ENCODE measurements at regions not wholly inside any gene's neighbourhood (a gene's known extent, or its start where the extent isn't known, plus 50 kb on each side); places are given as distances from the start of the nearest gene placed in this dataset.
"Not testable (repeated sequence)": the region's sequence is repeated elsewhere in the genome, so short reads cannot be mapped to it uniquely, and the experiment has no call there.

DNA sequence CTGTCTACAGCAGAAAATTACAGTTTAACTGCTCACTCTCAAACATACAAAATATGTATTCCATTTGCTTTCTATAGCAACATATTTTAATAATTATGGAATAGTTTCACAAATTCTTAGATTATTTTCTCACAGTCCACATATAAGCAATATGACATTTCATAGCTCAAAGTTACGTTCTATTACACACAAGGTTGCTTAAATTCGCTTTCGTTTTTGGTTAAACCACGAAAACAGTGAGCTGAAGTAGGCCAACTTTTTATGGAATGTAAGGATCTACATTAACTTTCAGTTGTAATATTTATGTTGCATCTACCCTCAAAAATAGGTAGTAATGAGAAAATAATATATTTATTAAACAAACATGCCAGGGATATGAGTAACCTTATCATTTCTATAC, 966.0 kb upstream of the ACO1 start:
- no peak for FAIRE-seq

GRCh38 chr9:31443630-31444457, 940.6 kb upstream of the ACO1 start:
- not testable (repeated sequence) for FAIRE-seq

GRCh38 chr9:31445357-31445756, 939.1 kb upstream of the ACO1 start:
- no peak for FAIRE-seq

DNA sequence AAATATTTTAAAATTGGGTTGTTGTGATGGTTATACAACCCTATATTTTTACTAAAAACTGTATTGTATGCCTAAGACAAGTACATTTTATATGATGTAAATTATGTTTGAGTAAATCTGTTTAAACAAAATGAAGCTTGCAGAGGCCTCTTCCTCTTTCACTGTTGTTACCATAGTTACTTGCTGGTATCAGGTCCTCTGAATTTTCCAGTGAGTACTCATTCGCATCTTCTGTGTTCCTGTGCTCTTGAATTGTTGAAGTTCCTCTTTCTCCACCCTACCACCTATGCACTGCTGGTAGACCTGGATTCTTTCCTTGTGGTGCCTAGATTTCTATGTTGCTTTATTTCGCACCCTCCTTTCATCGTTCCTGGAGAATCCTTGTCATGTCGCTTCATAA, 938.5 kb upstream of the ACO1 start:
- no peak for FAIRE-seq

DNA sequence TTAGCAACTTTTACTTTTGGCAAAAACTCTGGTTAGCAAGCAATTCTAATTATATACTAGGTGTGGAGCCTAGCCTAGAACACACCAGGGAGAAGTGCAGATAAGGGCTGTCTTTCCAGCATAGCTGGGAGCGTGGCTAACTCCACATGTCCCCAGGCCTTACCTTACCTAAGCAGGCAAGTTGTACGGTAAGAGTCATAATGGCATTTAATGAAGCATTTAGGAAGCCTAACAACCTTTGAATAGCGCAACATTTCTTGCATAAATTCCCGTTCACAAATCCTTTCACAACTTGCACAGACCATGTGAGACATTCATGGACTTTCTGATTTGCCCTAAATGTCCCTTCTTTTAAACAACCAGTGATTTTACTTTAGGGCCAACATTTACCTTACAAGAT, 917.4 kb upstream of the ACO1 start:
- FAIRE-seq = no peak

DNA sequence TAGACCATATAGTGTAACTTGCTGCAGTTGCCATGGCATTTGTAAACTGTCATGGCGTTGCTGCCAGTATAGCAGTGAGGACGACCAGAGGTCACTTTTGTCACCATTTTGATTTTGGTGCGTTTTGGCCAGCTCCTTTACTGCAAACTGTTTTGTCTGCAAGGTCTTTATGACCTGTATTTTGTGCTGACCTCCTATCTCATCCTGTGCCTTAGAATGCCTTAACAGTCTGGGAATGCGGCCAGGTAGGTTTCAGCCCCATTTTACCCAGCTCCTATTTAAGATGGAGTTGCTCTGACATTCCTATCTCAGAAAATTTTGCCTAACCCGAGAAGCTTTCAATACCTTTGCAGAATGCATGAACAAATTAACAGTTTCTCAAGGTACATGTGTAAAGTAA, 914.4 kb upstream of the ACO1 start:
- FAIRE-seq = no peak

- FAIRE-seq = no peak
These were observed 913.4 kb upstream of the ACO1 start for GRCh38 chr9:31471010-31471409.

- FAIRE-seq = no peak
These were observed 897.8 kb upstream of the ACO1 start for GRCh38 chr9:31486630-31487029.

DNA sequence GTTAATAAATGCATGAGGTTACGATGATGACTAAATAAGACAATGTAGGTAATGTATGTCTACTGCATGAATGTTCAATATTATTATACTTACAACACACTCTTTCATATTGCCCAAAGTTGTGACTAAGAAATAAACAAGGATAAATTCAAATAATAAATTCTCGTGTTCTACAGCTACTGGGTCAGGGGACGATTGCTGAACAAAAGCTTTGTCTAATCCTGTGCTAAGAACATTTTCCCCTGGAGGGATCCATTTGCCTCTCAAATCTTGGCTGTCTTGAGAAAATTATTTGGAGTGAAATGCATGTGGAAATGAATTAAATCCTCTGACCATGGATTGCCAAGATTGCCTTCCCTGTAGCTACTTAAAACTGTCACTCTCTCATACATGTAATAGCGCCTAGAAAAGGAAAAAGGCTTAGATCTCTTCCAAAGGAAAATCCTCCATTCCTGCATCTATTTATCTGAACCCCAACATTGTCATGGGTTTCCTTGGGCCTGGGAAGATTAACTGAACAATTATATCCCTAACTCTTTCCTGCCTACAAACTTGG, 893.8 kb upstream of the ACO1 start:
- no peak for FAIRE-seq

- FAIRE-seq = no peak
These were observed 892.2 kb upstream of the ACO1 start for GRCh38 chr9:31492229-31492628.

DNA sequence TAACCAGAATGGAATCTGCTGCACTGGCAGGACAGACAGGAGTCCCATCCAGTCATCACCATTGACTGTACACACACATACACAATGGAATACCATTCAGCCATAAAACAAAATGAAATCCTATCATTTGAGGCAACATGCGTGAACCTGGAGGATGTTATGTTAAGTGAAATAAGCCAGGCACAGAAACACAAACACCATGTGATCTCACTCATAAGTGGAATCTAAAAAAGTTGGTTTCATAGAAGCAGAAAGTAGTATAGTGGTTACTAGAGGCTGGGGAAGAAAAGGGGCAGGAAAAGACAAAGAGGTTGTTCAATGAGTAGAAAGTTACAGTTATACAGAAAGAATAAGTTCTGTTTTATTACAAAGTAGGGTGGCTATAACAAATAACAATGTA, 884.0 kb upstream of the ACO1 start:
- FAIRE-seq = no peak

DNA sequence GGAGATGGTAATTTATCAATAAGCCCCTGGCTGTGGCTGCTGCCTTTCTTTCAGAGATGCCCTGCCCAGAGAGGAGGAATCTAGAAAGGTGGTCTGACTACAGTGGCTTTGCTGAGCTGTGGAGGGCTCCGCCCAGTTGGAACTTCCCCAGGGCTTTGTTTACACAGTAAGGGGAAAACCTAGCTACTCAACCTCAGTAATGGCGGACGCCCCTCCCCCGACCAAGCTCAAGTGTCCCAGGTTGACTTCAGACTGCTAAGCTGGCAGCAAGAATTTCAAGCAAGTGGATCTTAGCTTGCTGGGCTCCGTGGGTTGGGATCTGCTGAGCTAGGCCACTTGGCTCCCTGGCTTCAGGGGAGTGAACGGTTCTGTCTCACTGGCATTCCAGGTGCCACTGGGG, 865.4 kb upstream of the ACO1 start:
- no peak for FAIRE-seq

DNA sequence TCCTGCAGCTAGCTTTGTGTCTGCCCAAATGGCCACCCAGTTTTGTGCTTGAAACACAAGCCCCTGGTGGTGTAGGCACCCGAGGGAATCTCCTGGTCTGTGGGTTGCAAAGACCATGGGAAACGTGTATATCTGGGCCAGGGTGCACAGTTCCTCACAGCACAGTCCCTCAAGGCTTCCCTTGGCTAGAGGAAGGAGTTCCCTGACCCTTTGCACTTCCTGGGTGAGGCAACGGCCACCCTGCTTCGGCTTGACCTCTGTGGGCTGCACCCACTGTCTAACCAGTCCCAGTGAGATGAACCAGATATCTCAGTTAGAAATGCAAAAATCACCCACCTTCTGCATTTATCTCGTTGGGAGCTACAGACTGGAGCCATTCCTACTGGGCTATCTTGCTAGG, 865.0 kb upstream of the ACO1 start:
- no peak for FAIRE-seq

DNA sequence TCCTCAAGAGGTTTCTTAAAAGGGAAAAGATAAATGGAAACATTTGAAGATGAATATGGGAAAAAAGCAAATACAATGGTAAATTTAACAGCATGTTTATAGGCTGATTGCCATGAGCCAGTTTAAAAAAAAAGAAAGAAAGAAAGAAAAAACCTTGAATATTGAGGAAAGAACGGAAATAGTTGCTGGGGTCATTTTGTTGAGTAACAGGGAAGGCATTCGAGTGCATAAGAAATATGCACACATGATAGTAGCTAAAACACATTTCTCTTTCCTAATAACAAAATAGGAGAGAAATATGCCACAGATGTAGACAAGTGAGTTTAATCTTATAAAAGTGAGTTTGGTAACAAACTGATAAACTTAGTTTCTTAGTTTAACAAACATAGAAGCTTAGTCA, 864.6 kb upstream of the ACO1 start:
- peak; percentile 55 for FAIRE-seq

GRCh38 chr9:31520301-31521085, 864.0 kb upstream of the ACO1 start:
- no peak for FAIRE-seq

DNA sequence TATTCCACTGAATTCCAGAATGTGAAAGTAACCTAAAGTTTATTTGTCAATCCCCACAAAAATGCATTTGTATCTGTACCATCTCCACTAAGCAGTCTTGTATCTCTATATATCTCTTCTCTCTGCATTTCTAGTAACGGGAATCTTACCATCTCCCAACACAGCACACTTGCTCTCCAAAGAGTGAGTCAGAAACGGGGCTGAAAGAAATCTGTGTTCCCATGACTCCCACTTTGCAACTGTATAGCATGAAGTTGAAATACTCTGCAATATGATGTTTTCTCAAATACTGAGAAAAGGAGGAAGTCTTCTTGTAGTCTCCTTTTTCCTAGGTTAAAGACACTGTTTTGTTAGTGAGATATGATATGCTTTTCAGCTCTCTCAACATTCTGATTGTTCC, 848.8 kb upstream of the ACO1 start:
- FAIRE-seq = no peak

DNA sequence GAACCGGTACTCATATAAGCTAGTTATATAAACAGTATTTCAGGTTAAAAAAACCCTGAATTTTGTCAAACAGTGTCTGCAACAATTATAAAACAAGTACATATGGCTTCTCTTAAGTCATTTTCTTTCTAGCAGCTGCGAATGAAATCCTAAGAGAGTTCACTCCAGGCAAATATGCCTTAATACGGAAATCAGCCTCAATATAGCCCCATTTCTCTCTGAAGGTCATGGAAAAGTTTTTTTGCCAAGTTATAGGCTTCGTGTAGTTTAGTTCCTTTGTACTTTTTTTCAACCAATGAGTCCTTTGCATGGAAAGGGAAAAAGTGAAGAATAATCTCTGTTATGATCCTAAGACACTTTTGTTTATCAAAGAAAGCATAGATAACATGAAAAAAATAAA, 848.0 kb upstream of the ACO1 start:
- no peak for FAIRE-seq

- FAIRE-seq = no peak
These were observed 842.6 kb upstream of the ACO1 start for GRCh38 chr9:31541721-31542281.

DNA sequence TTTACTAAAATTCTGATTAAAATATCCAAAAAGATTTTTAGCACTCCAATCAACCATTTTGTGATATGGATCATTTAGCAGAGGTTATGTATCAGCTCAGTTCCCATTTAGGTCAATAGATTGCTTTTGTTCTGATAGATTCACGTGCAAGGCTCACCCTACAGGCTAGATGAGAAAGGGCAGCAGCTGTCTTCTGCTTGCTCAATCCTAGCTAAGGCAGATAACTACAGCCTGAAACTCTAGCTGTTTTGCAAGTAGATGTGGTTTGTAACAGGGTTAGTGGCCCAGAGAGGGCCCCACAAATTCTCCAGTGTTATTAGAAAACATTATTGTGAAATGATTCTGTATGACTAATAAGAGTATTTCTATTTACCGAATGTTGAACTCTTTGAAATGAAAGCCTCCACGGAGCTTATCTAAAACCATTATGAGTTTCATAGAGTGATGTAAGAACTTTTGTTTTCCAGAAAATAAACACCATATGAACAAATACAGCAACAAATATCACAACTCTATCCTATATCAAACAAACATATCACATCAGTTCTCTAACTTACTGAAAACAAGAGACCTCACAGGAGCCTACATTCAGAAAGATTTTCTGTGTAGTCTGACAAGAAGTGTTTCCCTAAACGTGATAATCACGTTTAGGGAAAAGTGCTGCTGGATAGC, 841.9 kb upstream of the ACO1 start:
- peak; percentile 8 for FAIRE-seq

GRCh38 chr9:31554941-31555340, 829.5 kb upstream of the ACO1 start:
- FAIRE-seq = no peak

GRCh38 chr9:31556667-31557463, 827.6 kb upstream of the ACO1 start:
- no peak for FAIRE-seq

DNA sequence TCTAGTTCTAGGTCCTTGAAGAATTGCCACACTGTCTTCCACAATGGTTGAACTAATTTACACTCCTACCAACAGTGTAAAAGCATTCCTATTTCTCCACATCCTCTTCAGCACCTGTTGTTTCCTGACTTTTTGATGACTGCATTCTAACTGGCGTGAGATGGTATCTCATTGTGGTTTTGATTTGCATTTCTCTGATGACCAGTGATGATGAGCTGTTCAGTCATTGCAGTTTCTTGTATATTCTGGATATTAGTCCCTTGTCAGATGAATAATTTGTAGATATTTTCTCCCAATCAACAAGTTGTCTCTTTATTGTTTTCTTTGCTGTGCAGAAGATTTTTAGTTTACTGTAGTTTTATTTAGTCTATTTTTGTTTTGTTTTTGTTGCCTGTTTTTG, 812.3 kb upstream of the ACO1 start:
- FAIRE-seq = not testable (repeated sequence)
